HepG2 (cell line): ENCODE measurements at regions not wholly inside any gene's neighbourhood (a gene's known extent, or its start where the extent isn't known, plus 50 kb on each side); places are given as distances from the start of the nearest gene placed in this dataset.

Source experiments
- ATAC-seq: fragments of 200-7000 bp; cut with Tn5 transposase; 3 replicates; pipeline ENCODE4 v1.9.1; 2020; ENCODE audit warnings: mild to moderate bottlenecking, moderate library complexity
- BruUV-seq: library from RNA; stranded (reverse); fragments of 400-500 nt; replicated peaks from 2 replicates; lab custom pipeline; 2021; lab: Mats Ljungman, UMichigan
- CTCF ChIA-PET: fragments of 300-600 bp; formaldehyde crosslinking; extraction: SDS; loops from one replicate; lab custom pipeline; 2021; ENCODE audit warnings: low total read pairs, inconsistent platforms, low intra/inter-chr PET ratio; lab: Yijun Ruan, JAX
- POLR2A ChIA-PET: fragments of 350-600 bp; sonication (Branson Sonifier 250); formaldehyde crosslinking; loops from one replicate; lab custom pipeline; 2020; ENCODE audit warnings: antibody characterized with exemption, inconsistent platforms; lab: Yijun Ruan, JAX
- DNase-seq: peaks from one replicate; pipeline ENCODE4 v3.0.0-alpha.2; 2015; ENCODE audit warnings: low spot score
- FAIRE-seq: peaks from 3 replicates; lab custom pipeline; 2011; peaks lifted over from hg19 to GRCh38; lab: Jason Lieb, UNC
- H2AFZ ChIP-seq: one replicate; pipeline ENCODE4 v1.6.1; 2011; ENCODE audit warnings: low read length, inconsistent platforms
- H3K27ac ChIP-seq: fragments of 300-600 bp; 3 replicates; pipeline ENCODE4 v1.8.0; 2011; ENCODE audit warnings: mixed run types, mild to moderate bottlenecking, mixed read lengths, low read length, inconsistent platforms; ENCODE audit not compliant: insufficient read depth; ENCODE audit errors: extremely low read length
- H3K27me3 ChIP-seq, 2 experiments: fragments of 200-600 bp in 1 of 2; 2 replicates in 1 of 2; 3 replicates in 1 of 2; pipeline versions ENCODE4 v1.6.0 to v1.8.0; 2011; ENCODE audit warnings: low read length in 2 of 2, mild to moderate bottlenecking in 2 of 2, moderate library complexity in 2 of 2, inconsistent platforms in 1 of 2; ENCODE audit not compliant: insufficient read depth in 2 of 2, control insufficient read depth in 1 of 2
- H3K36me3 ChIP-seq, 2 experiments: fragments of 200-600 bp in 1 of 2; replicated peaks in 1 of 2; 2 replicates in 1 of 2; 3 replicates in 1 of 2; pipeline versions ENCODE4 v1.5.1 to v1.8.0; 2011; ENCODE audit warnings: low read length in 2 of 2, inconsistent platforms in 1 of 2; ENCODE audit not compliant: insufficient read depth in 2 of 2, control insufficient read depth in 1 of 2
- H3K4me1 ChIP-seq: 2 replicates; pipeline ENCODE4 v1.5.1; 2012; ENCODE audit warnings: low read length, inconsistent platforms; ENCODE audit not compliant: insufficient read depth
- H3K4me2 ChIP-seq: 2 replicates; pipeline ENCODE4 v1.6.0; 2011; ENCODE audit warnings: low read depth, low read length, inconsistent platforms
- H3K4me3 ChIP-seq, 3 experiments: fragments of 200-600 bp in 1 of 3; sonication (generic), shearing (Covaris generic) in 1 of 3; replicated peaks in 1 of 3; 2 replicates each; pipeline ENCODE4 v1.5.1; 2011 to 2016; ENCODE audit warnings: low read length in 3 of 3, inconsistent platforms in 2 of 3, low read depth in 2 of 3, mild to moderate bottlenecking in 2 of 3, control low read depth in 1 of 3, mixed read lengths in 1 of 3; ENCODE audit not compliant: insufficient read depth in 1 of 3
- H3K79me2 ChIP-seq: one replicate; pipeline ENCODE4 v1.6.1; 2011; ENCODE audit warnings: low read length, inconsistent platforms; ENCODE audit not compliant: insufficient read depth
- H3K9ac ChIP-seq: 2 replicates; pipeline ENCODE4 v1.6.0; 2011; ENCODE audit warnings: mild to moderate bottlenecking, low read depth, low read length, inconsistent platforms; ENCODE audit not compliant: insufficient read depth
- H3K9me3 ChIP-seq: 2 replicates; pipeline ENCODE4 v1.5.1; 2012; ENCODE audit warnings: mild to moderate bottlenecking, low read length
- H4K20me1 ChIP-seq: 2 replicates; pipeline ENCODE4 v1.6.0; 2011; ENCODE audit warnings: inconsistent platforms, mild to moderate bottlenecking, low read length, moderate library complexity; ENCODE audit not compliant: insufficient read depth
- FLYWCH1 ChIP-seq: sonication (generic); formaldehyde crosslinking; IDR thresholded peaks from 2 replicates; pipeline ENCODE4 v1.8.1; 2023; ENCODE audit warnings: mild to moderate bottlenecking, missing genetic modification reagents
- GATAD2A ChIP-seq: IDR thresholded peaks from 2 replicates; pipeline ENCODE4 v1.6.1; 2016
- MAFG ChIP-seq: sonication (generic); formaldehyde crosslinking; IDR thresholded peaks from 2 replicates; pipeline ENCODE4 v1.5.1; 2020; ENCODE audit warnings: mild to moderate bottlenecking, missing genetic modification reagents
- MAZ ChIP-seq, 2 experiments: sonication (generic) in 1 of 2; formaldehyde crosslinking in 1 of 2; IDR thresholded peaks; 2 replicates each; pipeline versions ENCODE4 v1.5.0 to v1.6.1; 2012 to 2020; ENCODE audit warnings: low read depth in 2 of 2, mild to moderate bottlenecking in 2 of 2, borderline replicate concordance in 1 of 2, improper control_type of control experiment in 1 of 2, low read length in 1 of 2, missing genetic modification reagents in 1 of 2, moderate library complexity in 1 of 2
- PPARG ChIP-seq: conservative IDR thresholded peaks from 2 replicates; pipeline ENCODE4 v1.6.1; 2016; ENCODE audit warnings: missing biosample characterization, missing genetic modification reagents
- SNAPC2 ChIP-seq: sonication (generic); formaldehyde crosslinking; IDR thresholded peaks from 2 replicates; pipeline ENCODE4 v1.8.1; 2022; ENCODE audit warnings: mild to moderate bottlenecking, missing genetic modification reagents
- TFE3 ChIP-seq: IDR thresholded peaks from 2 replicates; pipeline ENCODE4 v1.6.1; 2016
- ZEB1 ChIP-seq: IDR thresholded peaks from 2 replicates; pipeline ENCODE4 v1.6.1; 2012; ENCODE audit warnings: mild to moderate bottlenecking, low read depth, inconsistent platforms; ENCODE audit not compliant: insufficient replicate concordance
- ZFP36L2 ChIP-seq: sonication (generic); formaldehyde crosslinking; IDR thresholded peaks from 2 replicates; pipeline ENCODE4 v1.4.0; 2020; ENCODE audit warnings: missing genetic modification reagents
- ZGPAT ChIP-seq: IDR thresholded peaks from 2 replicates; pipeline ENCODE4 v1.6.1; 2016; ENCODE audit warnings: mild to moderate bottlenecking
- ZNF138 ChIP-seq: sonication (generic); formaldehyde crosslinking; IDR thresholded peaks from 2 replicates; pipeline ENCODE4 v1.5.0; 2020; ENCODE audit warnings: mild to moderate bottlenecking, low read depth, missing genetic modification reagents
- ZNF296 ChIP-seq: sonication (generic); formaldehyde crosslinking; conservative IDR thresholded peaks from 2 replicates; pipeline ENCODE4 v1.5.0; 2020; ENCODE audit warnings: mild to moderate bottlenecking, missing genetic modification reagents
- ZNF513 ChIP-seq: sonication (generic); formaldehyde crosslinking; conservative IDR thresholded peaks from 2 replicates; pipeline ENCODE4 v1.5.0; 2020; ENCODE audit warnings: missing genetic modification reagents
- ZNF615 ChIP-seq: sonication (generic); formaldehyde crosslinking; IDR thresholded peaks from 2 replicates; pipeline ENCODE4 v1.5.0; 2020; ENCODE audit warnings: mild to moderate bottlenecking, missing genetic modification reagents, borderline replicate concordance
- ZNF746 ChIP-seq: sonication (generic); formaldehyde crosslinking; IDR thresholded peaks from 2 replicates; pipeline ENCODE4 v1.8.0; 2022; ENCODE audit warnings: mild to moderate bottlenecking, missing genetic modification reagents
- WGBS: methylation state at CpG from one replicate; pipeline ENCODE4 v1.1.6; 2017; ENCODE audit warnings: low lambda C conversion rate; 5-methylcytosine and 5-hydroxymethylcytosine counted together
- in situ Hi-C: cut with HindIII; loops from 2 replicates; pipeline ENCODE4 v1.10.0; 2017; ENCODE audit warnings: low pct_unique_long_range_greater_than_20kb; ENCODE audit not compliant: extremely low pct_ligation_motif_present
- intact Hi-C: fragments of 100-400 bp; cut with micrococcal nuclease; formaldehyde crosslinking; loops from one replicate; pipeline ENCODE4 v1.10.0; 2022; ENCODE audit not compliant: unreplicated experiment

- TF ChIP-seq MAZ (IDR thresholded peaks at IDR 0.05; ENCODE audit: borderline replicate concordance, low read depth, low read length) (no peak), MAZ (CRISPR knock-in tag; IDR thresholded peaks at IDR 0.05; ENCODE audit: low read depth) (no peak)
Measured at GRCh38 chr18:1995041-1995612, 576.2 kb downstream of the METTL4 start (continued).

- WGBS = 0% methylated on average over 2 of the region's 2 CpGs
- no TSS peak for BruUV-seq
- Histone ChIP-seq H3K4me1 (no peaks in the 10 kb centered on the region), H3K9me3 (no peaks in the 10 kb centered on the region), H3K36me3 (no peaks in the 10 kb centered on the region), H3K4me3 (no peak overlapping the region), H3K4me2 (no peak overlapping the region), H3K27me3 (no peaks in the 10 kb centered on the region), H3K79me2 (no peaks in the 10 kb centered on the region), H4K20me1 (no peaks in the 10 kb centered on the region), H2AFZ (no peak overlapping the region), H3K27ac (no peak overlapping the region), H3K9ac (no peak overlapping the region)
- no peak for ATAC-seq
- no peak for TF ChIP-seq SNAPC2 (CRISPR knock-in tag)
- no peak for TF ChIP-seq ZEB1
- TF ChIP-seq FLYWCH1 = no peak
- TF ChIP-seq ZNF296 = no peak
- no peak for TF ChIP-seq MAFG (CRISPR knock-in tag)
- TF ChIP-seq GATAD2A (CRISPR knock-in tag) = no peak
- TF ChIP-seq PPARG = no peak
- TF ChIP-seq ZNF138 = no peak
- no peak for TF ChIP-seq ZFP36L2 (CRISPR knock-in tag)
- no peak for TF ChIP-seq ZNF615 (CRISPR knock-in tag)
- TF ChIP-seq ZNF513 = no peak
- TF ChIP-seq ZGPAT (CRISPR knock-in tag) = no peak
- TF ChIP-seq ZNF746 = no peak
- no peak for TF ChIP-seq TFE3 (CRISPR knock-in tag)
- no peak for FAIRE-seq
- ChIA-PET POLR2A (no interaction called here), CTCF (no interaction called here)
- no peak for DNase-seq
- in situ Hi-C loops (no loop called here), intact Hi-C loops (no loop called here)
Measured at GRCh38 chr18:1998121-1998520, 573.2 kb downstream of the METTL4 start.
